Glomerular visceral epithelial cell (primary cell): ENCODE measurements at regions not wholly inside any gene's neighbourhood (a gene's known extent, or its start where the extent isn't known, plus 50 kb on each side); places are given as distances from the start of the nearest gene placed in this dataset.
"Not testable (repeated sequence)": the region's sequence is repeated elsewhere in the genome, so short reads cannot be mapped to it uniquely, and the experiment has no call there.

ENCODE experiments used
- DNase-seq: peaks from one replicate; pipeline ENCODE4 v3.0.0-alpha.2; 2016; ENCODE audit errors: extremely low spot score

GRCh38 chr13:93017493-93018112, 209.0 kb upstream of the GPC6 start:
- no peak for DNase-seq

GRCh38 chr13:93023929-93024328, 202.7 kb upstream of the GPC6 start:
- no peak for DNase-seq

- DNase-seq: no peak
Observed at GRCh38 chr13:93025984-93026383, 200.6 kb upstream of the GPC6 start.

- no peak for DNase-seq
Observed at GRCh38 chr13:93029536-93029935, 197.1 kb upstream of the GPC6 start.

- no peak for DNase-seq
Observed at GRCh38 chr13:93036380-93036779, 190.2 kb upstream of the GPC6 start.

GRCh38 chr13:93037780-93038179, 188.8 kb upstream of the GPC6 start:
- DNase-seq: no peak

- no peak for DNase-seq
Observed at GRCh38 chr13:93038187-93038586, 188.4 kb upstream of the GPC6 start.

- DNase-seq: peak; percentile 18
Observed at GRCh38 chr13:93039131-93039530, 187.5 kb upstream of the GPC6 start.

GRCh38 chr13:93041566-93041965, 185.0 kb upstream of the GPC6 start:
- not testable (repeated sequence) for DNase-seq

GRCh38 chr13:93045836-93046235, 180.8 kb upstream of the GPC6 start:
- no peak for DNase-seq

GRCh38 chr13:93055233-93055632, 171.4 kb upstream of the GPC6 start:
- no peak for DNase-seq

- no peak for DNase-seq
Observed at GRCh38 chr13:93058301-93058700, 168.3 kb upstream of the GPC6 start.

GRCh38 chr13:93060144-93060543, 166.5 kb upstream of the GPC6 start:
- DNase-seq: no peak

- DNase-seq: no peak
Observed at GRCh38 chr13:93066187-93066586, 160.4 kb upstream of the GPC6 start.

- peak; percentile 2 for DNase-seq
Observed at GRCh38 chr13:93079294-93079693, 147.3 kb upstream of the GPC6 start.

- no peak for DNase-seq
Observed at GRCh38 chr13:93080166-93080565, 146.4 kb upstream of the GPC6 start.

GRCh38 chr13:93080587-93080986, 146.0 kb upstream of the GPC6 start:
- peak; percentile 25 for DNase-seq

- DNase-seq: no peak
Observed at GRCh38 chr13:93086329-93086728, 140.3 kb upstream of the GPC6 start.

- DNase-seq: no peak
Observed at GRCh38 chr13:93098972-93099371, 127.6 kb upstream of the GPC6 start.

GRCh38 chr13:93101226-93101734, 125.3 kb upstream of the GPC6 start:
- no peak for DNase-seq

- peak; percentile 1 for DNase-seq
Observed at GRCh38 chr13:93104270-93104669, 122.3 kb upstream of the GPC6 start.

GRCh38 chr13:93108111-93108601, 118.5 kb upstream of the GPC6 start:
- DNase-seq: no peak

- no peak for DNase-seq
Observed at GRCh38 chr13:93116809-93117208, 109.8 kb upstream of the GPC6 start.

GRCh38 chr13:93118081-93118615, 108.5 kb upstream of the GPC6 start:
- no peak for DNase-seq
